Gastrocnemius medialis (tissue), 4 donors: ENCODE measurements at regions not wholly inside any gene's neighbourhood (a gene's known extent, or its start where the extent isn't known, plus 50 kb on each side); places are given as distances from the start of the nearest gene placed in this dataset.

ENCODE experiments used
- CTCF ChIP-seq, 5 experiments: fragments of 450-650 bp in 3 of 5; fragments of 200-600 bp in 2 of 5; sonication (generic) in 2 of 5; IDR thresholded peaks in 4 of 5; conservative IDR thresholded peaks in 1 of 5; 1 replicate in 4 of 5; 2 replicates in 1 of 5; pipeline ENCODE4 v1.5.1; 2016 to 2019; ENCODE audit warnings: antibody characterized with exemption in 5 of 5, mild to moderate bottlenecking in 3 of 5, moderate library complexity in 3 of 5
- POLR2A ChIP-seq, 2 donors: fragments of 450-650 bp; IDR thresholded peaks; one replicate each; pipeline ENCODE4 v1.6.1; 2017; ENCODE audit warnings: antibody characterized with exemption in 2 of 2, mild to moderate bottlenecking in 2 of 2, moderate library complexity in 2 of 2

DNA sequence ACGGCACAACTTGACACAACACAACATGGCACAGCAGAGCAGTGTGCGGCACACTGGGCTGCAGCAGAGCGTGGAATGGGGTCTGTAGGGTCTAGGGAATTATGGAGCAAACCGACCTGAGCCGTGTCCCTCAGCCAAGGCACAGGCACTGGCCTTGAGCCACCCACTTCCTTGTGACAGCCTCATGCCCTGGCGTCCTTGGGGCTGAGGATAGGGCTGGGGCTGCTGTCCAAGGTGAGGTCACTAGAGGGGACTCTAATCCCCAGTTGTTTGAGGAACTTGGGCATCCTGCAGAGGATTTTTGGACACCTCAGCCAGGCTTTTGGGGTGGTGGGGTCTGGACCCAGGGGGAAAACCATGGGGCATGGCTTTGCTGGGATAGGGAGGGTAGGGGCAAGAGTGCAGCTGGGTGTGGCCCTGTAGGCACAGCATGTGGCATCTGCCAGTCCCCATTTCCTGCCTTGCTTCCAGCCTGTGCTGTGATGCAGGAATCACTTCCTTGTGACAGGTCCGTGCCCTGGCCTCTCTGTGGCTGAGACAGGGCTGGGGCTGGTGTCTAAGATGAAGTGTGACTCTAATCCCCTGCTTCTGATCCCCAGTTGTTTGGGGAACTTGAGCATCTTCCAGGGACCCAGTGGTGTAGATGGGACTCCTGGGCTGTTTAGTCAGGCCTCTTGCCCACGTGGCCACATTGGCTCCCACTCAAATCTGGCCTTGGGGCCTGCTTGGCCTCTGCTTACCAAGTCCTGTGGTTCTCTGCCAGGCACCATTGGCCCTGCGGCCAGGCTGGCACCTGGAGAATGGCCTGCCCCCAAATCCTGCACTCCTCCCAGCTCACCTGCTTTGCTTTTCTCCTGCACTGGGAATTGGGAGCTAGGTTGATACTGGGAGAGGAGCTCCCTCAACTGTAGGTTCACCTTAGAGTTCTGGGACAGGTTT lies 78.5 kb downstream of the SCGB2B2 start:
- TF ChIP-seq CTCF (IDR thresholded peaks at IDR 0.05 in 4 of 5, conservative IDR thresholded peaks at IDR 0.05 in 1 of 5), result no peak
- TF ChIP-seq POLR2A (IDR thresholded peaks at IDR 0.05), result no peak
